Limb (tissue), 2 donors: ENCODE measurements at regions not wholly inside any gene's neighbourhood (a gene's known extent, or its start where the extent isn't known, plus 50 kb on each side); places are given as distances from the start of the nearest gene placed in this dataset.

Experiments
- DNase-seq, 2 donors: peaks; one replicate each; pipeline ENCODE4 v3.0.0-alpha.2; 2016; ENCODE audit errors: extremely low spot score in 2 of 2

DNA sequence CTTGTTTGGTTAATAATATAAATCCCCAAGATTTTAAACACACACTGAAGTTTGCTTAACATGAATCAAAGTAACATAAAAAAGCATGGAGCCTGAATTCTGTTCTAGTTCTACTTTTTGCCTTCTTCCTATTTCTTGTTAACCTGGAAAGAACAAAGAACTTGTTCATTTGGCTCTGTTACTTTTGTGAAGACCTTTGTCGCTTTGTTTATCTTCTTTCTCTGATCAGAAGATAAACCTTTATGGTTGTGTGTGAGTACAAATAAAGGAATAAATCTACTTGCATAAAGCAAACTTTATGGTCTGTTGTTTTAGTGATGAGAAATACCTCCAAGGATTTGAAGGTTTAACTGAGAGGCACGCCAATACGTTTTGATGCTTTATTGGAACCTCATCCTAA lies 210.1 kb upstream of the SATB1 start:
- DNase-seq: no peak

GRCh38 chr3:18634461-18634860 lies 209.3 kb upstream of the SATB1 start:
- DNase-seq: no peak

DNA sequence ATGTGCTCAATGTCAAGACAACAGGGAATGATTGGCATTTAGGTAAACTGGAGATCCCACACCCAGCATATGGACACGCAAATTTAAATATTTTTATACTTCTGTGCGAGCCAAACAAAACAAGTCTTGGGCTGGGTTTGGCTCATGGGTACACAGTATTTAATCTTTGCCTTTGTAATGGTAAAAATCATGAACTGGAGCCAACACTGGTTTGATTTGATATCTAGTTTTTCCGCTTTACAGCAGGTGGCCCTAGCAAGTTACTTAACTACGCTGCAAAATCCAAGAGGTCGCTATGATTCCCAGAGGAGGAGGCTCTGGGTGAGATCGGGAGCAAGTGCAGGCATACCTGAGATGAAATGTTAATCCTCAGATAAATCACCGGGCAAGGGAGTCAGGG lies 207.9 kb upstream of the SATB1 start:
- DNase-seq: no peak

GRCh38 chr3:18630295-18630694 lies 205.2 kb upstream of the SATB1 start:
- no peak for DNase-seq

DNA sequence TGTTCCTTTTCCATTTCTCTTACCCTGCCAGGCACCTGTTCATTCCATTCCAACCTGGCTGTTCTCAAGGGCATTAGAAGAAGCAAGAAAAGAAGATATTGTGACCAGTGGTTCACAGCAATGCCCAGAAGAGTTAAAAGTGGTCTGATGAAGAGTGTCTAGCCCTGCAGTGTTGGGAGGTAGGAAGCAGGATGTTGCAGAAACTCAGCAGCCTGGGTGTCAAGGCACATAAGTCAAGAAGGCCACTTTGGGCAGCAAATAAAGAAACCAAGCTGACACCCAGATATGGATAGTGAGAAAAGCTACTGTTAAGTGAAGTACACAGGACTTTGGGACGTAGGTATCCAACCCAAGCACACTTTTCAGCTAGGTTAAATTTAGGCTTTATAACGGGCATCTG lies 199.9 kb upstream of the SATB1 start:
- no peak for DNase-seq

- no peak for DNase-seq
These were observed 198.1 kb upstream of the SATB1 start for GRCh38 chr3:18623220-18623619.

- no peak for DNase-seq
These were observed 193.6 kb upstream of the SATB1 start for GRCh38 chr3:18618723-18619122.

DNA sequence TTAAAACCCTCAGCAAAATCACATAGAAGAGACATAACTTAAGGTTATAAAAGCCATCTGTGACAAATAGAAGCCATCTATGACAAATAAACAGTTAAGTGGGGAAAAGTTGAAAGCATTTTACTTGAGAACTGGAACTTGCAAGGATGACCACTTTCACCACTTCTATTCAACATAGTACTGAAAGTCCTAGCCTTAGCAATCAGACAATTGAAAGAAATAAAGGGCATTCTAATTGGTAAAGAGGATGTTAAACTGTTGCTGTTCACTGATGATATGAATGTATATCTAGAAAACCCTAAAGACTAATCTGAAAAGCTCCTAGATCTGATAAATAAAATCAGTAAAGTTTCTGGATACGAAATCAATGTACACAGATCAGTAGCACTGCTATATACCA lies 186.9 kb upstream of the SATB1 start:
- DNase-seq: no peak

- DNase-seq: no peak
These were observed 184.0 kb upstream of the SATB1 start for GRCh38 chr3:18609187-18609586.

DNA sequence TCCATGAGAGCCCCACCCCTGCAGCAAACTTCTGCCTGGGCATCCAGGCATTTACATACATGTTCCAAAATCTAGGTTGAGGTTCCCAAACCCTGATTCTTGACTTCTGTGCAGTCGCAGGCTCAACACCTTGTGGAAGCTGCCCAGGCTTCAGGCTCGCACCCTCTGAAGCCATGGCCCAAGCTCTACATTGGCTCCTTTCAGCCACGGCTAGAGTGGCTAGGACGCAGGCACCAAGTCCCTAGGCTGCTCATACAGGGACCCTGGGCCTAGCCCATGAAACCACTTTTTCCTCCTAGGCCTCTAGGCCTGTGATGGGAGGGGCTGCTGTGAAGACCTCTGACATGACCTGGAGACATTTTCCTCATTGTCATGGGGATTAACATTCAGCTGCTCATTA lies 172.8 kb upstream of the SATB1 start:
- no peak for DNase-seq

GRCh38 chr3:18593231-18593630 lies 168.1 kb upstream of the SATB1 start:
- no peak for DNase-seq

GRCh38 chr3:18591120-18591519 lies 166.0 kb upstream of the SATB1 start:
- no peak for DNase-seq

DNA sequence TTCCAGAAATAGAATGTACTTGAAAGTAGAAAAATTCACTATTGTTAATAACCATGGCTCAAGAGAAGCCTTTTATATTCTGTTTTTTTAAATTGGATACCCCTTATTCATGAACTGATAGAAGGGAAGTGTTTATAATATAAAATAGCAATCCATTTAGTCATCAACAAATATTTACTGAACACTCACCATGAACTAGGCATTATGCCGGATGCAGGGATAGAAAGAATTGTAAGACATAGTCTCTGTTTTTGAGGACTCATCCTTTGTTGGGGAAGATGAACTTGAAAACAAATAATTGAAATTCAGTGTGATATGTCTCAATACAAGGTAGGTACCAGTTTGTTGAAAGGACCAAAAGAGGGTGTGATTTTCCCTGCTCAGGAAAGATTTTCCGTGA lies 160.9 kb upstream of the SATB1 start:
- DNase-seq: no peak

DNA sequence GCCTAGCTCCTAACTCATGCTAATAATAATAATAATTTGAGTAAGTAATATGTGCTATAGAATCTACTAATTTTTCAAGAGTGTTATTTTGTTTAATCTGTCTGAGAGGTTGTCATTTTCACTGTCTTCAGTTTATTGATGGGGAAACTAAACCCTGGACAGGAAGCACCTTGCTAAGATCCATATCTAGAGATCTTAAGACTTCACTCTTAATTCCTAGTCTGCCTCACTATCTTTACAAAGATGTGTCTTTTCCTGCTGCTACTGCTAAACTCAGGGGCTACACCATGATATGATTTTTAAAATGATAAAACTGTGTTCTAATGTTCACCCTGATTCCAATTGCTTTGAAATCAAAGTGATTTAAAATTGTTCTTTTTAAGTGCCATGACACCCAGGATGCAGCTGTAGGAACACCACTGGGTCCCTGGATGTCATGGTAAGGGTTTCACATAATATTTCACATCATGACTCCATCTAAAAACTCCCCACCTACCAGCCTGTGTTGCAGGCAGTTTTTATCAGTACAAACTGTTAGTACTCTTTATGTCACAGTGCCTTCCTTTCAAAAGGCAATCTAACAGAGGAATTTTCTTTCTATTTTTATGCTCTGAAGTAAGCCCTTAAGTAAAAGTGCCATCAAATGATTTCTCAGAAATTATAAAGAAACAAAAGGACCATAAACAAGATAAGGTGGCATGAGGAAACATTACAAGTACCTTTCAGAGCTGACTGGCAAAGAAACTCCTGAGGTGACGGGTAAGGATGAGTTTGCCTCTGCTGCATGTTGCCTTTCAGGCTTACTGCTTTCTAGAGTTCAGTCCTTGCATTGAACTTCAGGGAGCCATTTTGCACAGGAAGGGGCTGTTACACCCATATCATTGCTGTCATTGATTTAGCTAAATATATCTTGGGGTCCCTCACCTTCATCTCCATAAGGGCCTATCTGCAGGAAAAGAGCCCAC lies 160.1 kb upstream of the SATB1 start:
- DNase-seq: no peak

DNA sequence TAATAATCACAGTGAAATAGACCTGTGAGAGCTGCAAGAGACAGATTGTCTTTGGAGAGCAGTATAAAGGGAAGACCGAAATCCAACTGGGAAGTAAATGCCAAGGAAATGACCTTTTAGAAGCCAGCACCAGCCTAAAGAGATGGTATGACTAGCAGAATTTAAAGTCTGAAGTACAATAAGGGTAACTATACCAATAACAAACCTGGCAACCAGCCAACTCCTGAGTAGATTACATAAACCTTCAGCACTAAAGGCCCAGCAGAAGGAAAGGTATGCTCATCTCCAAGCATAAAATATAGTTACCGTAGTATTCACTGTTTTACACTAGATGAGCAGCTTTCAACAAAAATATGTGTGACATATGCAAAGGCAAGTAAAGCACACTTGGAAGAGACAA lies 155.1 kb upstream of the SATB1 start:
- DNase-seq: no peak

DNA sequence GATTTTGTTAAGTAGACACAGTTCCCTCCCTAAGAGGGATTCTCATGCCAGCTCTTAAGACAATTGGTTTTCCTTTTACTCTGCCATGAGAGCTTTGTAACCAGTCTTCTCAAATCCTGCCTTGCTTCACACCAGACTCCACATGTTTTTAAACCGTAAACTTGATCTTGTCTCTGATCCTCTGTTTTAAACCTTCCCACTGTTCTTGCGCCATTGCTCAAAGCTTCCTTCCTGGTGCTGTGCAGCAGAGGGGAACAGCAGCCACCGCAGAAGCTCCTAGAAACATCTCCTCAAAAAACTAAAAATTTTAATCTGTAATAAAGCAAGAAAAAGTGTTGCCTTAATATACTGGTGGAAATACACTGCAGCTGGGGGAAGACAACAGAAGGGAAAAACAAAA lies 154.5 kb upstream of the SATB1 start:
- no peak for DNase-seq

DNA sequence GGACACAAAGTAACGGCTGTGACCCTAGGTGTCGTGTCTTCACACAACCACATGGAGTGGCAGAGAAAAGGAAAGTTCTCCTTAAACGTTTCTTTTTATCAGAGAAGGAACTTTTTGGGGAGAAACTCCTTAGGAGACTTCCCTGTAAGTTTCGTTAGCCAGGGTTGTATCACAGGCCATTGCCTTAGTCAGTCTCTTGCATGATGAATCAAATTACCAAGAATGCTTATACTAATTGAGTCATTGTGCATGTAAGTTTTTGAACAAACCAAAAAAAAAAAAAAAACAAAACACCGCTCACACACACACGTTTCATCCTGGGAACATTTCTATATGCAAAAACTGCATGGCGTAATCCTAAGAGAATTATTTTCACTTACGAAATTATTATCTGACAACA lies 150.4 kb upstream of the SATB1 start:
- DNase-seq: no peak

DNA sequence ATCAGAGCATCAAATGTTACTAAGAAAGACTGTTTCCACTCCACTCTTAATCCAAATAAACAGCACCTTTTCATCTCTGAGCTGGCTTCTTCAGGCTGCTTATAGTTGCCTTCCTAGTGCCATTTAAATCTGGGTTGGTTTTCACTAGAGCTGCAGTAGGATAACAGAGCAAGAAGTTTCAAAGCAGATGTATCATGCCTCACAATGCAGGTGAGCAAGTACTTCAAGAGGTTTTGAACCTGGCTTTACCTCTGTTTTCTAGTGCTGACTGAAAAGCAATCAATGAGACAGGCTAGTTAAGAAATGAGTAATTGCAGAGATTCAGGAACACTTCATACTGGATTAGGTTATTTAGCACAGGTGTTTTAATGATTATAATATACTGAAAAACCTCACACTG lies 147.7 kb upstream of the SATB1 start:
- DNase-seq: no peak

DNA sequence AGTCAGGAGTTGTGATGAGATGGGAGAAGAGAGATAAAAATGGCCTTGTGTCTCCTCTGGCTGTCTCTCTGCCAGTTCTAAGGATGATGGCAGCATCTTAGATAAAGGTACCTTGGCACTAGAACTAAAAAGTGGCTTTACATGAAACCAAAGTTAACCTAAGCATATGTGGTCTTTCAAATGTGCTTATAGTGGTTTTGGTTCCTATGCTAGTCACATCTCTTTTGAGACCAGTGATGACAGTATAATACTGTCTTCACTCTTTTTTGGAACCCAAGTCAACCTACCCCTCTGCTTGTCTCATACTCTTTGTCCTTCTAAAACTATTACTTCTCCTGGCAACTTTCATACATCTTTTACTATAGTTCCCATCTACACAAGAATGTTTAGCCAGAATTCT lies 142.2 kb upstream of the SATB1 start:
- no peak for DNase-seq

- DNase-seq: no peak
These were observed 137.4 kb upstream of the SATB1 start for GRCh38 chr3:18562364-18563154.

- peak in 1 of 2 donors; percentile 15 for DNase-seq
These were observed 134.2 kb upstream of the SATB1 start for GRCh38 chr3:18559331-18559842.

- DNase-seq: no peak
These were observed 133.4 kb upstream of the SATB1 start for GRCh38 chr3:18558507-18558906.
